WERI-Rb-1 (cell line): ENCODE measurements at regions not wholly inside any gene's neighbourhood (a gene's known extent, or its start where the extent isn't known, plus 50 kb on each side); places are given as distances from the start of the nearest gene placed in this dataset.

Source experiments
- DNase-seq: peaks from one replicate; pipeline ENCODE4 v3.0.0-alpha.2; 2020
- H3K27ac ChIP-seq: fragments of 250-450 bp; sonication (Bioruptor Pico); 2 replicates; pipeline ENCODE4 v1.5.1; 2020; ENCODE audit warnings: mild to moderate bottlenecking, moderate library complexity
- H3K27me3 ChIP-seq: fragments of 250-450 bp; sonication (Bioruptor Pico); 2 replicates; pipeline ENCODE4 v1.5.1; 2021; ENCODE audit warnings: mild to moderate bottlenecking, low read depth, moderate library complexity; ENCODE audit not compliant: insufficient read depth, severe bottlenecking
- H3K36me3 ChIP-seq: fragments of 250-450 bp; sonication (Bioruptor Pico); 2 replicates; pipeline ENCODE4 v1.5.1; 2020; ENCODE audit warnings: mild to moderate bottlenecking, moderate library complexity
- H3K4me3 ChIP-seq: 2 replicates; pipeline ENCODE4 v1.5.1; 2011; ENCODE audit warnings: low read depth, mild to moderate bottlenecking, control low read depth, low read length
- H3K9me3 ChIP-seq: fragments of 250-450 bp; sonication (Bioruptor Pico); 2 replicates; pipeline ENCODE4 v1.5.1; 2021; ENCODE audit warnings: mild to moderate bottlenecking, moderate library complexity; ENCODE audit not compliant: severe bottlenecking
- TF ChIP-seq, protein P1 (sequence below): IDR thresholded peaks from 2 replicates; pipeline ENCODE4 v1.5.1; 2011; ENCODE audit warnings: low read depth, mild to moderate bottlenecking, control low read depth, inconsistent platforms, low read length

DNA sequence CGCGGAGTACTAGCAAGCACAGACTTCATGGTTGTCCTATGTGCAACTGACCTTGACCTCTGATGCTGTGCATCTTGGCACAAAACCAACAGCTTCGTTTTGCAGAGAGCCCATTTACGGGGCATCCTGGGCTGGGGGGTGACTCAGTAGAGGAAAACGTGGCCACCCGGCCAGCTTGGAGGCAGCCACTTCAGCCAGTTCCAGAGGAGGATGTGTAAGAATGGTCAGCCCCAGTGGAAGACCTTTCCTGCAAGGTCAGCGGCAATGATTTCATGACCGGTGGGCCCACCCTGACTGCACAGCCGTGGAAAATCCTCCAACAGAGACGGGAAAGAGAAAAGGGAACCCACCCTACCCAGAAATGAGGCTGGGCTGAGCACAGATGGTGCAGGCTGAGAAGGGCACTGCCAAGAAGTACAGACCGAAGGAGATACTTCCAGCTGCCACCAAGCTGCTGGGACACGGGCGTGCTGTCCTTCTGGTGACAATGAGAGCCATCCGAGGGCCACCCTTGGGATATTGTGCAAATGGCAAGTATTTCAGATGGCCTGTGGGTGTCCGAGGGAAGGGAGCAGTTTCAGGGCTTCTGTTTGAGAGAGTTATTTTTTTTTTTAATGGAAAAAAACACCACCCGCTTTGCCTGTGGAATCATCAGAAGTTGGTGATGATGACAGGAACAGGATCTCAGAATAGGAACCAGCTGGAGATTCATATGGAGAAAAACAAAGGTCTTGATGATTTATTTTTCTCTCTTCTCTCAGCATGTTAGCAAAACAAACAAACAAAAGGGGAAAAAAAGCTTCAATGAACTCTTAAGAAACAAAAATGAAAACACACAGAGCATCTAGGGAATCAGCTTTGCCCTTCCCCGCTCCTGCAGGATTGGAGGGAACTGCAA lies 120.2 kb upstream of the RFLNA start:
- no peak for DNase-seq
- no peak overlapping the region for H3K4me3 ChIP-seq
- no peaks in the 10 kb centered on the region for H3K36me3 ChIP-seq
- H3K9me3 ChIP-seq: no peaks in the 10 kb centered on the region
- no peak overlapping the region for H3K27ac ChIP-seq
- TF ChIP-seq, protein P1, sequence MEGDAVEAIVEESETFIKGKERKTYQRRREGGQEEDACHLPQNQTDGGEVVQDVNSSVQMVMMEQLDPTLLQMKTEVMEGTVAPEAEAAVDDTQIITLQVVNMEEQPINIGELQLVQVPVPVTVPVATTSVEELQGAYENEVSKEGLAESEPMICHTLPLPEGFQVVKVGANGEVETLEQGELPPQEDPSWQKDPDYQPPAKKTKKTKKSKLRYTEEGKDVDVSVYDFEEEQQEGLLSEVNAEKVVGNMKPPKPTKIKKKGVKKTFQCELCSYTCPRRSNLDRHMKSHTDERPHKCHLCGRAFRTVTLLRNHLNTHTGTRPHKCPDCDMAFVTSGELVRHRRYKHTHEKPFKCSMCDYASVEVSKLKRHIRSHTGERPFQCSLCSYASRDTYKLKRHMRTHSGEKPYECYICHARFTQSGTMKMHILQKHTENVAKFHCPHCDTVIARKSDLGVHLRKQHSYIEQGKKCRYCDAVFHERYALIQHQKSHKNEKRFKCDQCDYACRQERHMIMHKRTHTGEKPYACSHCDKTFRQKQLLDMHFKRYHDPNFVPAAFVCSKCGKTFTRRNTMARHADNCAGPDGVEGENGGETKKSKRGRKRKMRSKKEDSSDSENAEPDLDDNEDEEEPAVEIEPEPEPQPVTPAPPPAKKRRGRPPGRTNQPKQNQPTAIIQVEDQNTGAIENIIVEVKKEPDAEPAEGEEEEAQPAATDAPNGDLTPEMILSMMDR: no peak
- no peaks in the 10 kb centered on the region for H3K27me3 ChIP-seq

DNA sequence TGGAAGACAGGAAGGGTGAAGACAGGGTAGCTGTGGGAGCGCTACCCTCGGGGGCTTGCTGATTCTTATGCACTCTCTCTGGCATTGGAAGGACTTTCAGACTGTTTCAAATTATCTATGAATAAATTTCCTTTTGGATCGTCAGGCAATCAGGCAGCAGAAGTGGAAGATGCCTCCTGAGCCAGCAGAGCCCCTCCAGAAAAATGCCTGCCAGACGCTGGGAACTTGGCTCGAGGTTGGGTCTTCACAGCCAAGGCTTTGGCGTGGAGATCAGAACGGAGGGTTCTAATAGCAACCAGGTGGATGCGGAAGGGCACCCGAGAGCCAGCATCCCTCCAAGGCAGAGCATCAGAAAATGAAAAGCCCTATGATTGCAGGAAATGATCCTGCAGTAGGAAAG lies 119.2 kb upstream of the RFLNA start:
- H3K27ac ChIP-seq: no peak overlapping the region
- no peaks in the 10 kb centered on the region for H3K27me3 ChIP-seq
- H3K4me3 ChIP-seq: no peak overlapping the region
- DNase-seq: no peak
- no peaks in the 10 kb centered on the region for H3K9me3 ChIP-seq
- H3K36me3 ChIP-seq: no peaks in the 10 kb centered on the region
- TF ChIP-seq, protein P1: no peak

DNA sequence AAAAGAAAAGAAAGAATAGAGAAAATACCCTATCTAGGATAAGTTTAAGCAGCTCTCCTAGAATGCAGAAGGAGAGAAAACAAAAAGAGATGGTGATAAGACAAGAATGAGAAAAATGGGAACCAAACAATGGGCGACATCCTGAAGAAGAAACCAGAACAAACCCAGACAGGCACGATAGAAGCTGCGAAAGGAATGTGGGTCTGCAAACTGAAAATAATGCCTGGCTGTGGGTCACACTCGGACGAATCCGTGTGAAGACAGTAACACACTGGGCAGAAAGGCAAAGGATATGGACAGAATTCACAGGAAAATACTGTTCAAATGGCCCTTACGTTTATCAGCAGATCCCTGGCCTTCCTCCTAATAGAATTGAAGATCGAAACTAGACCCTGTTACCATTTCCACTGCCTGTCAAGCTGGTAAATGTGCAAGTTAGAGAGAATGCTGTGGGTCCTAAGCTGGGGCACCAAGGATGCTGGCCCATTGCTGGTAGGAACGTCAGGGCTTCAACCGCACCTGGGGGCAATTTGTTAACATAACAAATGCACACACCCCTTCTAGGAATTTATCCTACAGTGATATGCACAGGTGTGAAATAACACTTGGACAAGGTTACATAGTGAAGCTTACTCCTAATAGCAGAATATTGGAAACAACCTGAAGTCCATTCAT lies 117.5 kb upstream of the RFLNA start:
- no peaks in the 10 kb centered on the region for H3K36me3 ChIP-seq
- H3K27me3 ChIP-seq: no peaks in the 10 kb centered on the region
- no peak for DNase-seq
- TF ChIP-seq, protein P1: no peak
- H3K9me3 ChIP-seq: no peaks in the 10 kb centered on the region
- no peak overlapping the region for H3K4me3 ChIP-seq
- H3K27ac ChIP-seq: no peak overlapping the region

DNA sequence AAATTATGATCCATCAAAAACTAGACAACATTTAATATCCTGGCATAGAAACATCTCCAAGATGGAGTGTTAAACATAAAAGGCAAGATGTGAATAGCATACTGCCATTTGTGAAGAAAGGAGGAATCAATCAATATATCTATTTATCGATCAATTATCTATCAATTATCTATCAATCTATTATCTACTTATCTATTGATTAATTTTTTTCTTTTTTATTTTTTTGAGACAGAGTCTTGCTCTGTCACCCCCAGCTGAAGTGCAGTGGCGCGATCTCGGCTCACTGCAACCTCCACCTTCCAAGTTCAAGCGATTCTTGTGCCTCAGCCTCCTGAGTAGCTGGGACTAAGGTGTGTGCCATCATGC lies 117.0 kb upstream of the RFLNA start:
- no peaks in the 10 kb centered on the region for H3K9me3 ChIP-seq
- TF ChIP-seq, protein P1: no peak
- no peak for DNase-seq
- H3K36me3 ChIP-seq: no peaks in the 10 kb centered on the region
- H3K27ac ChIP-seq: no peak overlapping the region
- H3K27me3 ChIP-seq: no peaks in the 10 kb centered on the region
- no peak overlapping the region for H3K4me3 ChIP-seq

DNA sequence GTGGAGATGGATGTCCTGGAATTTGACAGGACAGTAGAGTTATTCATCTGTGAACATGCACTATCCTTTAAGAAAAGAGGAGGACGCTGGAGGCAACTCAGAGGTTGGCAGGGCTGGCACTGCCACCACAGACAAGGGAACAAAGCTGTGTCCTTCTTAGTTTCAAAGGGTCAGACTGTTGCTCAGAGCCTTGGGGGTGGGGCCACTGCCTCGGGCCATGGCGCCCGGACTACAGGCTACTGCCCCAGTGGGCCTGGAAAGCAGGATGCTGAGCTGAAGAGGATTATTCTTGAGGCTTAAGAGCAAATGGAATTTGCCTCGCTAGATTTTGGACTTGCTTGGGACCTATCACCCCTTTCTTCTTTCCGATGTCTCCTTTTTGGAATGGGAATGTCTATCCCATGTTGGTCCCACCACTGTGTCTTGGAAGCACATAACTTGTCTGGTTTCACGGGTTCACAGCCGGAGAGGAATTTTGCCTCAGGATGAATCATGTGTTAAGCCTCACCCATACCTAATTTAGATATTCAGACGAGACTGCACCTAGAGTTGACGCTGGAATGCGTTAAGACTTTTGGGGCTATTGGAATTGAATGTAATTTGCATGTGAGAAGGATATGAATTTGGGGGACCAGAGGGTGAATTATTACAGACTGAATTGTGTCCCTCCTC lies 114.8 kb upstream of the RFLNA start:
- no peak for DNase-seq
- TF ChIP-seq, protein P1: no peak
- H3K27ac ChIP-seq: no peak overlapping the region
- no peaks in the 10 kb centered on the region for H3K9me3 ChIP-seq
- no peaks in the 10 kb centered on the region for H3K27me3 ChIP-seq
- no peaks in the 10 kb centered on the region for H3K36me3 ChIP-seq
- no peak overlapping the region for H3K4me3 ChIP-seq
